Fibroblast of lung (primary cell): ENCODE measurements at regions not wholly inside any gene's neighbourhood (a gene's known extent, or its start where the extent isn't known, plus 50 kb on each side); places are given as distances from the start of the nearest gene placed in this dataset.
"Not testable (repeated sequence)": the region's sequence is repeated elsewhere in the genome, so short reads cannot be mapped to it uniquely, and the experiment has no call there.

Experiments used
- DNase-seq, 2 donors: peaks; one replicate each; pipeline versions ENCODE4 v3.0.0 to v3.0.0-alpha.2; 2010; ENCODE audit warnings: low read depth in 2 of 2
- H2AFZ ChIP-seq: 2 replicates; pipeline ENCODE4 v1.5.1; 2012; ENCODE audit warnings: low read length, control low read depth, inconsistent platforms
- H3K27ac ChIP-seq: 2 replicates; pipeline ENCODE4 v1.5.1; 2011; ENCODE audit warnings: low read length, control low read depth; ENCODE audit not compliant: insufficient read depth
- H3K27me3 ChIP-seq: 2 replicates; pipeline ENCODE4 v1.5.1; 2011; ENCODE audit warnings: mild to moderate bottlenecking, low read length; ENCODE audit not compliant: control insufficient read depth, insufficient read depth
- H3K36me3 ChIP-seq: 2 replicates; pipeline ENCODE4 v1.5.1; 2011; ENCODE audit warnings: low read length; ENCODE audit not compliant: control insufficient read depth, insufficient read depth
- H3K4me1 ChIP-seq: 2 replicates; pipeline ENCODE4 v1.5.1; 2011; ENCODE audit warnings: low read length; ENCODE audit not compliant: control insufficient read depth, insufficient read depth; ENCODE audit errors: extremely low read depth
- H3K4me2 ChIP-seq: 2 replicates; pipeline ENCODE4 v1.5.1; 2011; ENCODE audit warnings: low read length, control low read depth; ENCODE audit not compliant: insufficient read depth; ENCODE audit errors: extremely low read depth
- H3K4me3 ChIP-seq, 4 experiments: fragments of 200-600 bp in 1 of 4; sonication (generic) in 1 of 4; replicated peaks in 1 of 4; 2 replicates each; pipeline ENCODE4 v1.5.1; 2011 to 2016; ENCODE audit warnings: low read length in 4 of 4, low read depth in 3 of 4, mild to moderate bottlenecking in 3 of 4, control low read depth in 2 of 4, inconsistent platforms in 1 of 4, mixed read lengths in 1 of 4; ENCODE audit not compliant: insufficient read depth in 1 of 4; ENCODE audit errors: control extremely low read depth in 1 of 4
- H3K79me2 ChIP-seq: 2 replicates; pipeline ENCODE4 v1.5.1; 2012; ENCODE audit warnings: mild to moderate bottlenecking, low read length, inconsistent platforms; ENCODE audit not compliant: control insufficient read depth, insufficient read depth
- H3K9ac ChIP-seq: 2 replicates; pipeline ENCODE4 v1.5.1; 2011; ENCODE audit warnings: mild to moderate bottlenecking, low read length, control low read depth; ENCODE audit not compliant: insufficient read depth
- H3K9me3 ChIP-seq: 2 replicates; pipeline ENCODE4 v1.5.1; 2012; ENCODE audit warnings: low read depth, low read length; ENCODE audit not compliant: control insufficient read depth, insufficient read depth
- H4K20me1 ChIP-seq: 2 replicates; pipeline ENCODE4 v1.5.1; 2011; ENCODE audit warnings: low read length; ENCODE audit not compliant: control insufficient read depth, insufficient read depth; ENCODE audit errors: extremely low read depth
- EZH2 ChIP-seq: IDR thresholded peaks from 2 replicates; pipeline ENCODE4 v1.5.1; 2012; ENCODE audit warnings: low read length, control low read depth, mild to moderate bottlenecking; ENCODE audit errors: missing control alignments
- TF ChIP-seq, protein P1 (sequence below), 2 donors: IDR thresholded peaks in 1 of 2; conservative IDR thresholded peaks in 1 of 2; 1 replicate in 1 of 2; 2 replicates in 1 of 2; pipeline ENCODE4 v1.5.1; 2011 to 2012; ENCODE audit warnings: low read length in 2 of 2, control low read depth in 1 of 2, inconsistent platforms in 1 of 2, low read depth in 1 of 2, mild to moderate bottlenecking in 1 of 2

DNA sequence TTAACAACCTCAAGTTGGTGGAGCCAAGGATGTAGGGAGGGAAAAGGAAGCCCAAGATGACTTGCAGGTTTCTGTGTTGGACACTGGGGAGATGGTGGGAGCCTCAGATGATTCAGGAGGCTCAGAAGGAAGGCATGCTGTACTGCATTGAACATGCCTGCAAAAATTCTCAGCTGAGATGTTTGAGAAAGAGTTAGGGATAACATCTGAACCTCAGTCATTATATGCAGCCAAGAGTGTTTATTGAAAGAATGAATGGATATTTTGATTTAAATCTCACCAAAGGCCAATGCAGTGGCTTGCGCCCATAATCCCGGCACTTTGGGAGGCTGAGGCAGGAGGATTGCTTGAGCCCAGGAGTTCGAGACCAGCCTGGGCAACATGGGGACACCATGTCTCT lies 243.0 kb downstream of the MYCN start:
- Histone ChIP-seq H3K36me3 (no peaks in the 10 kb centered on the region), H3K27me3 (no peaks in the 10 kb centered on the region), H2AFZ (no peak overlapping the region), H3K4me3 (no peak overlapping the region), H3K9me3 (no peaks in the 10 kb centered on the region), H3K4me1 (no peaks in the 10 kb centered on the region), H3K4me2 (no peak overlapping the region), H3K27ac (no peak overlapping the region), H3K9ac (no peak overlapping the region), H3K79me2 (no peaks in the 10 kb centered on the region), H4K20me1 (no peaks in the 10 kb centered on the region)
- no peak for DNase-seq
- TF ChIP-seq EZH2, result no peak
- TF ChIP-seq, protein P1, sequence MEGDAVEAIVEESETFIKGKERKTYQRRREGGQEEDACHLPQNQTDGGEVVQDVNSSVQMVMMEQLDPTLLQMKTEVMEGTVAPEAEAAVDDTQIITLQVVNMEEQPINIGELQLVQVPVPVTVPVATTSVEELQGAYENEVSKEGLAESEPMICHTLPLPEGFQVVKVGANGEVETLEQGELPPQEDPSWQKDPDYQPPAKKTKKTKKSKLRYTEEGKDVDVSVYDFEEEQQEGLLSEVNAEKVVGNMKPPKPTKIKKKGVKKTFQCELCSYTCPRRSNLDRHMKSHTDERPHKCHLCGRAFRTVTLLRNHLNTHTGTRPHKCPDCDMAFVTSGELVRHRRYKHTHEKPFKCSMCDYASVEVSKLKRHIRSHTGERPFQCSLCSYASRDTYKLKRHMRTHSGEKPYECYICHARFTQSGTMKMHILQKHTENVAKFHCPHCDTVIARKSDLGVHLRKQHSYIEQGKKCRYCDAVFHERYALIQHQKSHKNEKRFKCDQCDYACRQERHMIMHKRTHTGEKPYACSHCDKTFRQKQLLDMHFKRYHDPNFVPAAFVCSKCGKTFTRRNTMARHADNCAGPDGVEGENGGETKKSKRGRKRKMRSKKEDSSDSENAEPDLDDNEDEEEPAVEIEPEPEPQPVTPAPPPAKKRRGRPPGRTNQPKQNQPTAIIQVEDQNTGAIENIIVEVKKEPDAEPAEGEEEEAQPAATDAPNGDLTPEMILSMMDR (conservative IDR thresholded peaks at IDR 0.05 in 1 of 2, IDR thresholded peaks at IDR 0.05 in 1 of 2; ENCODE audit: low read depth in 1 of 2, low read length in 2 of 2), result no peak

DNA sequence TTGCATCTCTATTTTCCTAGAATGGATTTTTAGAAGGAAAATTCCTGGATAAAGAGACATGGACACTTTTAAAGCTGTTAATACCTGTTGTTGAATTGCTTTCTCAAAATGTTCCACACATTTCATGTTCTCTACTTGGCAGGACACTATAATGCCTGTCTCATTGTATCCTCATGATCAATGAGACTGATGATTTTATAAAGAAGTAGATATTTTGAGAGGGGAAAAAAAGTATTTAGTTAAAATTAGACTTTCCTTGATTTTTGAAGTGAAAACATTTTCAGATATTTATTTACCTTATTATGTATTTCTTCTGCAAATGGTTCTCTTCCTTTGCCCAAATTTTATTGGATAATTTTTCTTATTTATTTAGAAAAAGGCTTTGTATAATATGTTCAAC lies 242.5 kb downstream of the MYCN start:
- H3K4me3 ChIP-seq, result no peak overlapping the region
- H3K27me3 ChIP-seq, result no peaks in the 10 kb centered on the region
- H3K4me2 ChIP-seq, result no peak overlapping the region
- H3K36me3 ChIP-seq, result no peaks in the 10 kb centered on the region
- no peak for DNase-seq
- no peaks in the 10 kb centered on the region for H3K79me2 ChIP-seq
- H3K4me1 ChIP-seq, result no peaks in the 10 kb centered on the region
- no peak overlapping the region for H3K9ac ChIP-seq
- no peaks in the 10 kb centered on the region for H4K20me1 ChIP-seq
- no peak overlapping the region for H2AFZ ChIP-seq
- no peak overlapping the region for H3K27ac ChIP-seq
- TF ChIP-seq EZH2, result no peak
- TF ChIP-seq, protein P1 (conservative IDR thresholded peaks at IDR 0.05 in 1 of 2, IDR thresholded peaks at IDR 0.05 in 1 of 2; ENCODE audit: low read depth in 1 of 2, low read length in 2 of 2), result no peak
- H3K9me3 ChIP-seq, result no peaks in the 10 kb centered on the region

DNA sequence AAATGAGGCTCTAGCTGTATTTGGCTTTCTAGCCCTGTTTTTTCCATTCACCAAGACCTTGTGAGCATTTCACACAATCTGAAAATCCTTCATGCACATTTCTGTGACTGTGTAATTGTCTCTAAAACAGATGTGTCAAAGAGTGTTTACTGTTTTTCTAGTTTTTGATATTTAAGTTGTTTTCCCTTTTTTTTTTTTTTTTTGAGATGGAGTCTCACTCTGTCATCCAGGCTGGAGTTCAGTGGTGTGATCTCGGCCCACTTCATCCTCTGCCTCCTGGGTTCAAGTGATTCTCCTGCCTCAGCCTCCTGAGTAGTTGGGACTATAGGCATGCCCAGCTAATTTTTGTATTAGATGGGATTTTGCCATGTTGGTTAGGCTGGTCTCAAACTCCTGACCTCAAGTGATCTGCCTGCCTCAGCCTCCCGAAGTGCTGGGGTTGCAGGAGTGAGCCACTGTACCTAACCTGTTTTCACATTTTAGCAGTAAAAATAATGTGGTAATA lies 242.0 kb downstream of the MYCN start:
- not testable (repeated sequence) for H2AFZ ChIP-seq, H3K4me3 ChIP-seq, H3K9ac ChIP-seq, H4K20me1 ChIP-seq, H3K4me1 ChIP-seq, H3K9me3 ChIP-seq, H3K27ac ChIP-seq, H3K79me2 ChIP-seq, H3K27me3 ChIP-seq, DNase-seq, H3K36me3 ChIP-seq, H3K4me2 ChIP-seq
